Fibroblast of skin of right biceps (primary cell): ENCODE measurements at regions not wholly inside any gene's neighbourhood (a gene's known extent, or its start where the extent isn't known, plus 50 kb on each side); places are given as distances from the start of the nearest gene placed in this dataset.
"Not testable (repeated sequence)": the region's sequence is repeated elsewhere in the genome, so short reads cannot be mapped to it uniquely, and the experiment has no call there.

Source experiments
- DNase-seq: peaks from one replicate; pipeline ENCODE4 v3.0.0-alpha.2; 2013

DNA sequence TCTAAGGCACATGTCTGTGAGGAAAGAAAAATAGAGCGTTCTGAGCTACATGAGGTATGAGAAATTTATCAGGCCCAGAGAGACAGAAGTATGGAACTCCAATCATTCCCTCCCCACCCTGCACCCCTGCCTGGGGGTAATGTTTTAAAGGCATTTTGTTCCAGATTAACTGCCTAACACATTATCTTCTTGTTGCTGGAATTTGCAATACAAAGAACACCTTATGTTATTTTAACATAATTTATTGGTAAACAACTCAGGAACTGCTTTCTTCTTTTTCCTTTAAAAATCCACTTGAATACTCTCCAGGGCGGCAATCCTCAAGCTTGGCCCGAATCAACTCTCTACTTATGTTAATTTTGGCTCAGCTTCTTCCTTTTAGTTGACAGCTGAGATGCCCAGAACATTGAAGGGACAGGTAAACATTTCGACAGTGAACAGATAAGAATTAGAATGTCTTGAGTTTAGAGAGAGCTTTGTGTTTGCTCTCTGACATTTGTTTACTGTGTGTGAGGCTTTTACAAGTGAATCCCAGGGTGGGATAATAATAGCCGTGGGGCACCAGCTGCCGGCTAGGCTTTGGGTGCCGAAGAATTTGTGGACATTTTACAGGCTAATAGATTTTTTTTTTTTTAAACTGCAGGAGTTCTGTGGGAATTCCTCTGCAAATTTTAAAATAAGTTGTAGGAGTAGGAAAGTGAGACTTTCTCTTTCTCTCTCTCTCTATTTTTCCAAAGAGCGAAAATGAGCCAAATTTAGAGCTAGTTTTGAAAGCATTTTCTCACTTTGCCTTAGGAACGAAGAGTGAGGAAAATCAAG lies 96.4 kb upstream of the TAF11L2 start:
- no peak for DNase-seq

DNA sequence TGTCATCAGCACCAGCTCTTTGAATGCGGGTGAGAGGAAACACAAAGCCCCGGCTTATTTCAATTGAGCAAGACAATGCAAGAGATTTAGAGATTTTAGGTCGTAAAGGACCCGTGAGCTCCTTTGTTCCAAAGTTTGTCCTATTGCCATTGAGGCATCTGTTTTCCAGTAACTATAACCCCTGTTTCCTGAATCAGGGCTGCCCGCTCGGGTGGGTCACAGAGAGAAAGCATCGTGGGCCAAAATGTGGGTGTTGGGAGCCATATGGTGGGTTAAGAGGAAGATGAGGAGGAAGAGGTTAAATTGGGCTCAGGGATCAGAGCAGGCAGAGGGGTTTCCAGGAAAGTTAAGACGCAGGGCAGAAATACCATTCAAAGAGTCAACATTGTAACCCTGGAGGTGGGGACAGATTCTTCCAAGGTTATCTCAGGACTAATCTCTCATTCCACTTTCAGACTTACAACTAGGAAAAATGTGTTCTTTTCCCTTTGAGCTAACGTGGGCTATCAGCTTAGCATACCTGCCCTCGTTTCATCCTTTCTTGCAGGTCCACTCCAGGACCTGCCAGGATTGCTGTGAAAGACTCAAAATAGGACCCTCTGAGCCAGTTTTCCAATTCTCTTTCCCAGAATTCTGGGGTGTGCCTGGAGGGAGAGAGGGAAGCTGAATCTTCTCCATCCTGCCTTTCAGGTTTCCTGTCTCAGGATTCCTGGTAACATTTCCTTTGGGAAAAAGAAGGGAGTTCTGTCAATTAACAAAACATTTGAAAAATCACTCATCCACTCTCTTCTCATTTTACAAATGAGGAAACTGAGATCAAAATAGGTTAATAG lies 95.5 kb upstream of the TAF11L2 start:
- DNase-seq, result no peak

DNA sequence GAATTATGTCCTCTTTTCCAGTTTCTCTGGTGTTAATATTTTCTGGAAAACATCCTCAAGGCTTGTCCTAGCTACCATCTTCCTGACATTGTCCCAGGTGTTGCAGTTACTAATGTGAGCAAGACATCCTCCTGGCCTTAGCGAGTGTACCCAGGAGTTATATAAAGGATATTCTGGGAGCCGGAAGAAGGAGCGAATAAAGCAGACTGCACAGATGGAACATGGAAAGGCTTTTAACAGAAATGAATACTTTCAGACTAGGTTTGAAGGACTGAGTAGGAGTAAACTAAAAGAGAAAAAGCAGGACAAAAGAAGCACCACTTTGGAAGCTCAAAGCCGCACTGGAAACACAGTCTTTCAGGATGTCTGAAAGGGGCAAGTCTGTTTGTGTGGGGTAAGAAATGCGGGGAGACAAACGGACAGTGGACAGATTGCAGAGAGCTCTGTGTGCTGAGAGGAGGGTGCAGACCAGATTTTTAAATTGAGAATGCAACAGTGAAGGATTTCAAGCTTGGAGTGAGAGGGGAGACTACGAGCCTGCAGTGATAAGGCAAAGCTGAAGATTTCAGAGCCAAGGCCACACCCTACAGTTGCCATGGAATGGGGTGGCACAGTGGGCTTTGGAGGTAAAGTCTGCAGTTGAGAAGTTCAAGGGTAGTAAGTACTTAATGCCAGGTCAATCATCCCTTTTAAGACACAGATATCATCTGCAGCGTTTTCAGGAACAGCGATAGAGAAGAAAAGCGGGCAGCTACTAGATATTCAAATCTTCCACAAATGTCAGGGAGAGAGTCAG lies 94.1 kb upstream of the TAF11L2 start:
- DNase-seq, result no peak

DNA sequence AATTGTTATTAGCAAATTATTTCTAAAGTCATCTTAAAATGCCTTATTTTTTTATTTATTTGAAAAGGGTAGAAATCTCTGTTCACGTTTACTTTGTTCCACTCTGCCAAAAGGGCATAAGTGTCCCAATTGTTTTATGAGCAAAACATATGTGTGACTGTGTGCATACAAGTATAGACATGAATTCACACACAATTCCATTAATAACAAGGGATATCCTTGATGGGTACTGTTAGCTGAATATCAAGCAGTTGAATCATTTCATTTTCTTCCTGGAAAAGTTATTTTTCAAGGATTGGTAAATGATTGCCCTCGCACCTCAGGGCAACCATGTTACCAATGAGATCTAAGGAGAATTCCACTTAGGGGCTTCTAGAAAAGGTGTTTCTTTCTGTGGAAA lies 92.1 kb upstream of the TAF11L2 start:
- DNase-seq, result no peak

DNA sequence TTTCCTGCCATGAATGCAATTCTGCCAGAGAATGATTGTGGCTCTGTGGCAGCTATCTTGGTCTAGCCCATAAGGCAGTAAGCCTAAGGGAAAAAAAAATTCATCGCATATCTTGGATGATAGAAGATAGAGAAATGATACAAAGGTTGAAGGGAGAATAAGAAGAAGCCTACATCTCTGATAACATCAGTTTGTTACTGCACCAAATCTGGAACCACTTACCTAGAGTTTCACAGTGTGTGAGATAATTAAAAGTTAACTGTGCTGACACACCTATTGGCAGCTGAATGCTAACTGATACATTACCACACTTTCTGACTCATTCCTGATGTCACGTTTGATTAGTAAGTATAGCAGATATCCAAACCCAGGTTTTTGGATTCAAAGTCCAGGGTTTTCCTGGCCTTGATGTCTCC lies 91.6 kb upstream of the TAF11L2 start:
- peak; percentile 49 for DNase-seq

DNA sequence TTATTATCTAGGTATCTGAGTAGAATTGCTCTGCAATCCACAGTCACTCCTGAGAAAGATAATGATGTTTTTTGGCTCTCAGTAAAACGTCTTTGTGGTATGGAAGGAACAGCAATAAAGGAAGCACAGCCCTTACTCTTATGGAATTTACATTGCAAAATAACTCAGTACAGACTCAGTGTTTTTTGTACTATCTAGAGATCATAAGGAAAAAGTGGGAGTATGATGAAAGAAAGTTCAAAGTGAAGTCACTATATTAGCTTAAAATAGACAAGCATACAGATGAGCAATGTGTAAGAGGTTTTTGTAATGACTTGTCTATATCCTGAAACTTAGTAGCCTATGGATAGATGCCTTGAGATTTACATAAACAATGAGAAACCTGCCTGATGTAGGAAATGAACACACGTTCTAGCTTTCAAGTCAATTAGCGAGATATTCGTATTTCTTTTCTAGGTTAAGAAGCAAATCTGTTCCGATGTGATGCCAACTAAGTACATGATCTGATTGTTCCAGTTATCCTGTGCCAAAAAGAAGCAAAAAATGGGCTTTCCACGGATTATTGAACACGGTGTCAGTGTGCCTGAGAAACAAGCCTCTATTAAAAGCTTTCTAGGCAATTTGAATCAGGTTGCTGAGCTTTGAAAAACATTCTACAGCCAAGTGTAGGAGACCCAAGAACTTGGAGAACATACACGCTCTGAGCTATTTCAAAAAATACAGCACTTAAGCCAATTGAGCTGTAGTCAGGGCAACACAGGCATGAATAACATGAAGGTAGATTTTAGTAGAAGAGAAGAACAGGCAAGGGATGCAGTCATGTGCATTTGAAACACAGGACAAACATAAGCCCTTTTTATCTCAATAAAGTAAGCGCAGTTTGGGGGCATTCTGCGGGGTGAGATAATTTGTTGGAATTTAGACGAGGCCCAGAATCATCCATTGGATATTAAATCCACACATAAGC lies 86.3 kb upstream of the TAF11L2 start:
- DNase-seq, result peak; percentile 83

DNA sequence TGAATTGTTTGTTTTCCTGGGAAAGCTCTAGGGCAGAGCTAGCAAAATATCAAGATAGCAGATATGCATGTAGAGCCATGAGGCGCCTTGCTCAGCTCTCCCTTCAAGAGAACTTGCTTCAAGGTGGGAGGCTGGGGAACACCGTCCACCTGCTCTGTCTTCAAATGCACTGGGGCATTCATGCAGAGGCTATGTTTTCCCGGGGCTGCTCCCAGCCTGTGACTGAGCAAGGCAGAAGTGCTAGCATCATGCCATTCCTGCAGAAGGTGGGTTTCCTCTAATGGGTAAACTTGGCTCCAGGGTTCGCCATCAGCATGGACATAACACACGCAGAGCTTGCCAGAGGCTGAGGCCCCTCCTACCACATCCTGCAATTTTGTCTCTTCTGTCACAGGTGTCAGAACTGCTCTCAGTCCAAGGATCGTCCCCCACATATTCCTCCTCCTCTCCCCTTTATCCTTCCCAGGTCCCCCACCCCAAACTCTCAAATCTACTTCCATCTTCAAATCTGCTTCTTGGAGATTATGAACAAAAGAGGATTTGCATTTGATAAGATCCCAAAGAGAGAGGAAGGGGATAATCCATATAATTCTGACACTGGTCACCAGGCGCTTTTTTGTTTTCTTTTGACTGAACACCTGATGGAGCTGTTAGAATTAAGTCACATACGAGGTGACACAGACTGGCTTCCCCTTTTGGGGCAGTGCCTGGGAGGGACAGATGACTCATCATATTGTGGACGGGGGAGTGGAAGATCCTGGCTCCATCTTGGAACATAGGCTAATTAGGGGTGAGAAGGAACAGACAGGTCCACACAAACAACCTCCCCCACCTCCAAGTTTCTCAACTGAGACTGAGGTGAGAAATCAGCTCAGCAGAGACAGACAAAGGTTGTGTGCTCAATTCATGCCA lies 85.0 kb upstream of the TAF11L2 start:
- no peak for DNase-seq

DNA sequence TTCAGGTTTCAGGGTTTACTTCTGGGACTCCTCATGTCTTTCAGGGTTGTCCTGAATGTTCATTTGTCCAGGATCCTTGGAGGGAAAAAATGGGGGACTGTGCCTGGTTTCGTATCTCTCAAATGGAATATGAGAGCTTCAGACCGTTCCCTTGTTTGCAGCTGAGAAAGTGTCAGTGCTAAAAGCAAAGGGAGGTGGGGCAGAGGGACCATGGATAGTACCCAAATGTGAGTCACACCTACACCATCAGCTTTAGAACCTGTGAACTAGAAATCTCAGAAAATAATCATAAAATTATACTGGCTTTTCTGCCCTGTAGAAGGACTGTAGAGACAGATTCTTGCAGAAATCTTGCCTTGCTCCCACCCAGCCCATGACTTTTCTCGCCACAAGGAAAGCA lies 84.3 kb upstream of the TAF11L2 start:
- no peak for DNase-seq

DNA sequence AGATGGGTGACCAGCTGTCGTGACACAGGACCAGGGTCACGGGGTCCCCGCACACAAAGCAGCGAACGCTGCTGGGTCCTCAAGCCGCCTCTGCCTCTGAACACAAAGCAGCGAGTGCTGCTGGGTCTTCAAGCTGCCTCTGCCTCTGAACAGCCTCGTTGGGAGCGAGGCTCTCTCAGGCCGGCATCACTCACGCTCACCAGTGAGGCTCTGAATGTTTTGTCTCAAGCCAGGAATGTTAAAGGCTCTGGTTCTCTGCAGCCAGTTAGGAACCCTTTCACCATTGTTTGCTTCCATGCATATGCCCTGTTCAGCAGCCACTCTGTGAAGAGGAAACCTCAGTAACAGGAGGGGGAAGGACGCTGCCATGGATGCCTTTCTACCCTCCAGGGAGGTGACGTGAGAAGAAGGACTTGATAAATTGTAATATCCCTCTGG lies 82.7 kb upstream of the TAF11L2 start:
- DNase-seq, result no peak

DNA sequence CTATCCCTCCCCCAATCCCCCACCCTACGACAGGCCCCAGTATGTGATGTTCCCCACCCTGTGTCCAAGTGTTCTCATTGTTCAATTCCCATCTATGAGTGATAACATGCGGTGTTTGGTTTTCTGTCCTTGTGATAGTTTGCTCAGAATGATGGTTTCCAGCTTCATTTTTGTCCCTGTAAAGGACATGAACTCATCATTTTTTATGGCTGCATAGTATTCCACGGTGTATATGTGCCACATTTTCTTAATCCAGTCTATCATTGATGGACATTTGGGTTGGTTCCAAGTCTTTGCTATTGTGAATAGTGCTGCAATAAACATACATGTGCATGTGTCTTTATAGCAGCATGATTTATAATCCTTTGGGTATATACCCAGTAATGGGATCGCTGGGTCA lies 81.7 kb upstream of the TAF11L2 start:
- DNase-seq, result not testable (repeated sequence)

DNA sequence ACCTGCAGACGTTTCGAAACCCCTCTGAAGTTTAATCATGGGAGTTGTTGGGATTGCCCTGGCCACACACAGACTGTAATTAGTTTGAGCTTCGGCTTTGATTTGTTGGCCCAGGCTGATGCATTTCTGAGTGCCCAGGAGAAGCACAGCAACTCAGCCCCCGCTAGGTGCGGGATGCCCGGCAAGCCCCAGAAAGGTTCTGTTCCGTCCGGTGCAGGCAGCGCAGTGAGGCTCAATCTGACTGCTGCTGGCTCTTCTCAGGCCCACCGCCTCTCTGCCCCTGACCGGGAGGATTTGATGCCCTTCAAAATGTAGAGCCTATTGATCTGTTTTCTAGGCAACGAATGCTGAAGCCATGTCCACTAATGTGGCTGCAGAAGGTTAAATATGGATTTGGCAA lies 73.4 kb upstream of the TAF11L2 start:
- DNase-seq, result no peak

DNA sequence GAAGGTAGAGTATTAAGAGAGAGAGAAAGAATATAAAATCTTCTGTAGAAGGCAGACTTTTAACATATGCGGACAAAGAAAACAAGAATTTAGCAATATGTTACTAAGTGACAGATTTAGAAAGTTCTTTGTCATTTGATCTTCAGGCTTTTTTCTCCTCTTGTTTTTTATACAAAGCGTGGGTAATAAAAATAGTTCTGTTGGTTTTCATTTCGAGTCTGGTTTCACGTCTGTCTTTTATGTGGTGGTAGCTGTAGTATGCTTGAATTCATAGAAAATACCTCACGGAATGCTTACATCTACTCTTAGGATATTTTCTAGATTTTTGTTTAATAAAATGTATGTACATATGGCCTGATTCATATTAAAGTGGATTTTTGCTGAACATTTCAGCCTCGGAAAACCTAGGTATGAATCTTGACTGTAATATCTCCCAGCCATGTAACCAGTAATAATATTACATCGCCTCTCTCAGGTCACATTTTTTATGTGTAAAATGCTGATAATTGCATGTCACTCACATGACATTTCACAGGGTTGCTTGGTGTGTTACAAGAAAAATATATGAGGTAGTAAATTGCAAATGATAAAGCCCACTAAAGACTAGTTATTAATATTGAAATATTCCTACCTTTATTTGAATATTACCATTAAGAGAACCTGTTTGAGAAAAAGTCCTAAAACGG lies 72.5 kb upstream of the TAF11L2 start:
- DNase-seq, result no peak

DNA sequence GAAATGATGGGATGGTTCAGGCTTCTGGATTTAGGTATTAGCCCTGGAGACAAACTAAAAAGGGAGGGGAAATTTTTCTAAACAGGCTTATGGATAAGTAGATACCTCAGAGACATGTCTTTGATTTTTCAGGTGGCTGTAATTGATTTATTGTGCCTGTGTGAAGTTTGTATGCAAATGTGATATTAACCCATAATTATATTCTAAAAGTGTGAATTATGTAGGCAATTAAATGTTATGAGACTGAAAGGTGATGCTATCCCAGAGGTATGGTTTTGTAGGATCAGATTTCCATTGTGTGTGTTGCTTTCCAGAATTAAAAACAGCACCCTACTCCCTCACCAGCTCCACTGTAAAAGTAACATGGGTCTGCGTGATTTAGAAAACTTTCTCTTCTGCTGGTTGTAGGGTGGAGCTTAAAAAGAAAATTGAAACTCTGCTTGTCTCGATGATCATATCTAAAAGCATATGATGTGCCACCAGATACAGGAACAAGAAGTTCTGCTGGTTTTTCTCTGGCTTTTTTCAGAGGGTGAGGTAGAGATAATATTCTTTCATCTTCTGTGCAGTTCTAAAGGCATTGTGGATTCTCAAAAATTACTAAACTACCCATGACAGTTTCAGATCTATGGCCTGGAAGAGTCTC lies 71.8 kb upstream of the TAF11L2 start:
- no peak for DNase-seq

DNA sequence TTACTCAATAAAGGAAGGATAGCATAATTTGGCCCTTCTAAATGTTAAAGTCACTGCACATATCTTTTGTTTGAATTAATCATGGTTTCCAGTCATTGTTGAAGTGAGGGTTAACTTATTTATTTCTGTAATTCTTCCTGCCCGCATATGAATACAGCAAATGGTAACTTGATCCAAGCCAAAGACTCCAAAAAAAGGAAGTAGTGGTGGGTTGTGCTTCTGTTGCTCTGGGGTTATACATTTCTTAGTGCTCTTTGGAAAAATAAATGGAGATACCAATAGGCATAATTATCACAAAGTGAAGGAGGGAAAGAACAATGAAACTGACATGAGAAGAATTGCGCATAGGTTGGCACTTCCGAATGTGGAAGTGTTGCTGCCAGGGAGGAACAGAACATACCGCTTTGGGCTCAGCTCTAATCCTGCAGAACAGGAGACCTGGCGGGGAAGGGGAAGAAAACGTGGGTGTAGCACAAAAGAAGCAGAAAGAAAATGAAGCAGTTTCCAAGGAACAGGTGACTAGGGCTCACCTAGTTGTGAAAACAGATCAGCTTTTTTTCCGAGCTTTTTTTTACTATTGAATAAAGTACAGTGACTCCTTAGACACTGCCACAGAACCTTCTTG lies 69.7 kb upstream of the TAF11L2 start:
- no peak for DNase-seq

DNA sequence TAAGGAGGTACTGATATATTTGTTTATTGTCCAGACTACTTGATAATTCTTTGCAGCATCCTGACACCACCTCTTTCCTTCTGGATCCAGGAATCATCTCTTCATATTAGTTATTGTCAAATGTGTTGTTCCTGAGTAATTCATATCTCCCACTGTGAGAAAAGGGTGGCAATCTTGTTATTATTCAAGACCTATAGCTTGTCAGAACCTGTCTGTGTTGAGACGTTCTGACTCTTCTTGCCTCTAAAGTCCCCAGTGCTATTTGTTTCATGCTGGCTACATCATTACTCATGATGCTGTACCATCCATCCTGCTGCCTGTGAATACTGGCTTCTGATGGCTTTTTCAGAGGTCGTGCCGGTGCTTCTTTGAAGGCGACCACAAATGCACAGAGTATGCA lies 68.7 kb upstream of the TAF11L2 start:
- no peak for DNase-seq

DNA sequence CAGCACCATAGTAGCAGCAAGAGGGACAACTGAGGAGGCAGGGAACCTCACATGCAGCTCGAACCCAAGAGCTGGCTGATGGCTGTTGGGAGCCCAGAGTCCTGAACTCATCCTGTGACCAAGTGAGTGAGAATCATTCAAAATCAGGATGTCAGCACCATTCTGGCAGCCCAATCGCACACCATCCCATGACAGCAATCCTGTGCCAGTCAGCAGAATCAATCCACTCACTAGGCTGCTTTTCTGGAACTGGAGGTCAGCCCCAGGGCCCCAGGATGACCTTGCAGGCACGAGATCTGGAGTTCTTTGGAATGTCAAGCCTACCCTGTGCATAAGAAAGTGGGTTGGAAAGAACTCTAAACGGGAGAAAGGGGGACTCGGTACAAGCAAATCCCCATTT lies 67.8 kb upstream of the TAF11L2 start:
- no peak for DNase-seq

DNA sequence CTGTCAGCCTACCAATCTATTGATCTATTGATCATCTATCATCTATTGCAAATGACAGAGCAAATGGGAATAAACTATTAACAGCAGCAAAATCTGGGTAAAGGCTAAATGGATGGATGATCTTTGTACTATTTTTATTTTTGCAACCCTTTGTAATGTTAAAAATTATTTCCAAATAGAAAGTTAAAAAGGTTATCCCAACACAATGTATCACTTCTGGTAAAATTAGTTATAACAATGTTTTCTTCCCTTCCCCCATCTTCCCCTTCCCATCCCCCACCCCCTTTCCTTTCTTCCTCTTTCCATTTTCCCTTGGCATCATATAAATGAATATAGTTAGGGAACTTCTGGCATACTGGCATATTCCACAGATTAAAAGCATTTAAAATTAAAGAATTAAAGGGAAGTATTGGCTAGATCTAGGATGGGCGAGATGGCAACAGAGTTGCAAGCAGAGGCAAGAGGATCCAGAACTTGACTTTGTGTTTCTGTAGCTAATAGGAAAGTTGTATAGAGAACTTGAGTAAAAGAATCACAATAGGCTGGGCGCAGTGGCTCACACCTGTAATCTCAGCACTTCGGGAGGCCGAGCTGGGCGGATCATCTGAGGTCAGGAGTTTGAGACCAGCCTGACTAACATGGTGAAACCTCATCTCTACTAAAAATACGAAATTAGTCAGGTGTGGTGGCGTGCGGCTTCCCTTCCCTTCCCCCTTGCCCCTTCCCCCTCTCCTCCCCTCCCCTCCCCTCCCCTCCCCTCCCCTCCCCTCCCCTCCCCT lies 66.6 kb upstream of the TAF11L2 start:
- no peak for DNase-seq

DNA sequence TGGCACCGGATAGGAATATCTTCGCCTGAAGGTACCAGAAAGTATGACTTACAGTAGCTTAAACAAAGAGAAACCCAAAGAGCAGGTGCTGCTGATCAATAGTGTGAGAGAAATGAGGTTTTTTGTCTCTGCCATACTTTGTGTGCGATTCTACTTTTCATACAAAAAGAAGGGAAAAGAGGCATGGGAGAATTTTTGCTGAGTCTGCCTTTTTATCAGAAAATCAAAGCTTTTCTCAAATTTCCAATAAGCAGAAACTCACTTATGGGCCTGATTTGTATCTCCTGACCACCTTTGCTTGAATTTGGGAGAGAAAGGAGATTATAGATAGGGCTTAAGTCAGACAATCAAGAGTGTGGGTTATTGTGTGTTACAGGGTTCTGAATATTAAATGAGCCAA lies 65.5 kb upstream of the TAF11L2 start:
- no peak for DNase-seq

DNA sequence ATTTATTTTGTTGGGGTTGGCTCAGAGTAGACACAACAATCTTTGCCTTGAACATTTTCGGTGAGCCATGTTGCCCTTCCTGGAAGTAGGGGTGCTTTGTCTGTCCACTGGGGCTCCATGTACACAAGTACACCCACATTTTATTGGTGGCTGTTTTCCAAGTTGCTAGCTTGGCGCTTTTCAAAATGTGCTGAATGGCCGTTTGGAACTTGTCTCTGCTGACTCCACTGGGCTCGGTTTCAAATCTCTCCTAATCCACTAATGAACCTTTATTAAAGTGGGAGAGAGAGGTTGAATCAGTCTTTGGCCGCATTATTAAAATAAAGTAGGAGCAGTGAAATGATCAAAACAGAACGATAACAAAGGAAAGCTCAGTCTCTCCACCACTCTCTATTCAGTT lies 64.6 kb upstream of the TAF11L2 start:
- no peak for DNase-seq
